Loucy (cell line): ENCODE measurements at regions not wholly inside any gene's neighbourhood (a gene's known extent, or its start where the extent isn't known, plus 50 kb on each side); places are given as distances from the start of the nearest gene placed in this dataset.

Source experiments
- H2AFZ ChIP-seq: fragments of 200-600 bp; sonication (generic); 2 replicates; pipeline ENCODE4 v1.6.0; 2016; ENCODE audit warnings: antibody characterized with exemption, mild to moderate bottlenecking, low read length, moderate library complexity
- H3F3A ChIP-seq: fragments of 200-600 bp; 2 replicates; pipeline ENCODE4 v1.6.0; 2016; ENCODE audit warnings: antibody characterized with exemption, low read depth, mild to moderate bottlenecking
- H3K27me3 ChIP-seq: fragments of 200-600 bp; sonication (generic); 2 replicates; pipeline ENCODE4 v1.6.1; 2014; ENCODE audit warnings: low read length, mild to moderate bottlenecking; ENCODE audit not compliant: insufficient read depth, poor library complexity, severe bottlenecking
- H3K36me3 ChIP-seq: fragments of 200-600 bp; sonication (generic); 2 replicates; pipeline ENCODE4 v1.6.1; 2016; ENCODE audit warnings: low read length; ENCODE audit not compliant: insufficient read depth
- H3K4me1 ChIP-seq: fragments of 200-600 bp; sonication (generic); 2 replicates; pipeline ENCODE4 v1.5.1; 2014; ENCODE audit warnings: low read length, mild to moderate bottlenecking; ENCODE audit not compliant: insufficient read depth, poor library complexity, severe bottlenecking
- H3K4me2 ChIP-seq: fragments of 200-600 bp; sonication (generic); 2 replicates; pipeline ENCODE4 v1.6.0; 2014; ENCODE audit warnings: antibody characterized with exemption, low read length, low read depth, mild to moderate bottlenecking; ENCODE audit not compliant: poor library complexity, severe bottlenecking
- H3K4me3 ChIP-seq: fragments of 200-600 bp; sonication (generic); 2 replicates; pipeline ENCODE4 v1.5.1; 2014; ENCODE audit warnings: low read length, mild to moderate bottlenecking, mixed read lengths; ENCODE audit not compliant: poor library complexity, severe bottlenecking
- H3K79me2 ChIP-seq: fragments of 200-600 bp; sonication (generic); 2 replicates; pipeline ENCODE4 v1.6.1; 2014; ENCODE audit warnings: low read length; ENCODE audit not compliant: insufficient read depth
- H3K9ac ChIP-seq: fragments of 200-600 bp; sonication (generic); 2 replicates; pipeline ENCODE4 v1.6.0; 2014; ENCODE audit warnings: mild to moderate bottlenecking, low read depth, low read length, moderate library complexity; ENCODE audit not compliant: poor library complexity, severe bottlenecking
- H3K9me2 ChIP-seq: fragments of 200-600 bp; sonication (generic); replicated peaks from 2 replicates; pipeline ENCODE4 v1.6.1; 2016; ENCODE audit warnings: low read depth, low read length, mixed read lengths
- H3K9me3 ChIP-seq: fragments of 200-600 bp; sonication (generic); 2 replicates; pipeline ENCODE4 v1.6.1; 2014; ENCODE audit warnings: mild to moderate bottlenecking, antibody characterized with exemption, low read length, low read depth; ENCODE audit not compliant: insufficient read depth
- H4K20me1 ChIP-seq: fragments of 200-600 bp; sonication (generic); 2 replicates; pipeline ENCODE4 v1.6.0; 2014; ENCODE audit warnings: antibody characterized with exemption, low read length, mild to moderate bottlenecking; ENCODE audit not compliant: insufficient read depth, poor library complexity, severe bottlenecking
- EZH2phosphoT487 ChIP-seq: fragments of 200-600 bp; IDR thresholded peaks from 2 replicates; pipeline ENCODE4 v1.6.1; 2018; ENCODE audit warnings: antibody characterized with exemption, mild to moderate bottlenecking, moderate library complexity, borderline replicate concordance
- TF ChIP-seq, protein P1 (sequence below): fragments of 200-600 bp; sonication (generic); conservative IDR thresholded peaks from 2 replicates; pipeline ENCODE4 v1.5.1; 2014; ENCODE audit warnings: mild to moderate bottlenecking, antibody characterized with exemption, low read length

DNA sequence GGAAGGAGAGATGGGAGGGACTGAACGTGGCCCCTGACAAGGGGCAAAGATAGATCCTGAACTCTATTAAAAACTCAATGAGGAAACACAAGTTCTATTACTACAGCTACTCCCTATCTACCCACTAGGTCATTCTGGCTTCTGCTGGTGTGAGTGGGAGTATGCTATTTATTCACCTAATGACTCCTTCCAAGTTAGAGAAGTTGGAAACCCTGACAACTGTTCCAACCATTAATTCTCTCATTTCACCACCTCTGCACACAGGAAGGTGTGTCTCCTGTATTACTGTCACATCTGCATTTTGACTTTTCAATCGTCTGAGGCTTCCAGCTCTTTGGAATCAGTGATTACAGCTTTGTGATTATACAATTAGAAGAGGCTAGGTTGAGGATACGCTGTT, 169.4 kb upstream of the ADO start:
- H3K4me3 ChIP-seq = no peak overlapping the region
- H3K9me3 ChIP-seq = no peaks in the 10 kb centered on the region
- H3F3A ChIP-seq = no peaks in the 10 kb centered on the region
- H3K36me3 ChIP-seq = no peaks in the 10 kb centered on the region
- H3K79me2 ChIP-seq = no peaks in the 10 kb centered on the region
- H3K9ac ChIP-seq = no peak overlapping the region
- no peak overlapping the region for H2AFZ ChIP-seq
- no peaks in the 10 kb centered on the region for H4K20me1 ChIP-seq
- no peaks in the 10 kb centered on the region for H3K9me2 ChIP-seq
- no peaks in the 10 kb centered on the region for H3K27me3 ChIP-seq
- H3K4me1 ChIP-seq = peaks cover 16% of the 10 kb centered on the region
- no peak overlapping the region for H3K4me2 ChIP-seq
- no peak for TF ChIP-seq EZH2phosphoT487
- TF ChIP-seq, protein P1, sequence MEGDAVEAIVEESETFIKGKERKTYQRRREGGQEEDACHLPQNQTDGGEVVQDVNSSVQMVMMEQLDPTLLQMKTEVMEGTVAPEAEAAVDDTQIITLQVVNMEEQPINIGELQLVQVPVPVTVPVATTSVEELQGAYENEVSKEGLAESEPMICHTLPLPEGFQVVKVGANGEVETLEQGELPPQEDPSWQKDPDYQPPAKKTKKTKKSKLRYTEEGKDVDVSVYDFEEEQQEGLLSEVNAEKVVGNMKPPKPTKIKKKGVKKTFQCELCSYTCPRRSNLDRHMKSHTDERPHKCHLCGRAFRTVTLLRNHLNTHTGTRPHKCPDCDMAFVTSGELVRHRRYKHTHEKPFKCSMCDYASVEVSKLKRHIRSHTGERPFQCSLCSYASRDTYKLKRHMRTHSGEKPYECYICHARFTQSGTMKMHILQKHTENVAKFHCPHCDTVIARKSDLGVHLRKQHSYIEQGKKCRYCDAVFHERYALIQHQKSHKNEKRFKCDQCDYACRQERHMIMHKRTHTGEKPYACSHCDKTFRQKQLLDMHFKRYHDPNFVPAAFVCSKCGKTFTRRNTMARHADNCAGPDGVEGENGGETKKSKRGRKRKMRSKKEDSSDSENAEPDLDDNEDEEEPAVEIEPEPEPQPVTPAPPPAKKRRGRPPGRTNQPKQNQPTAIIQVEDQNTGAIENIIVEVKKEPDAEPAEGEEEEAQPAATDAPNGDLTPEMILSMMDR = no peak

GRCh38 chr10:62636825-62637248, 167.7 kb upstream of the ADO start:
- TF ChIP-seq, protein P1 = peak; percentile 55
- no peak for TF ChIP-seq EZH2phosphoT487
- Histone ChIP-seq H3K9ac (peak overlapping the region; percentile 55), H3K4me2 (peak overlapping the region; percentile 59), H3K4me1 (peaks cover 16% of the 10 kb centered on the region), H3K9me3 (no peaks in the 10 kb centered on the region), H3K79me2 (no peaks in the 10 kb centered on the region), H3K4me3 (peak overlapping the region; percentile 65), H3K36me3 (no peaks in the 10 kb centered on the region), H3K27me3 (no peaks in the 10 kb centered on the region), H4K20me1 (no peaks in the 10 kb centered on the region), H2AFZ (peak overlapping the region; percentile 66), H3K9me2 (no peaks in the 10 kb centered on the region), H3F3A (no peaks in the 10 kb centered on the region)

DNA sequence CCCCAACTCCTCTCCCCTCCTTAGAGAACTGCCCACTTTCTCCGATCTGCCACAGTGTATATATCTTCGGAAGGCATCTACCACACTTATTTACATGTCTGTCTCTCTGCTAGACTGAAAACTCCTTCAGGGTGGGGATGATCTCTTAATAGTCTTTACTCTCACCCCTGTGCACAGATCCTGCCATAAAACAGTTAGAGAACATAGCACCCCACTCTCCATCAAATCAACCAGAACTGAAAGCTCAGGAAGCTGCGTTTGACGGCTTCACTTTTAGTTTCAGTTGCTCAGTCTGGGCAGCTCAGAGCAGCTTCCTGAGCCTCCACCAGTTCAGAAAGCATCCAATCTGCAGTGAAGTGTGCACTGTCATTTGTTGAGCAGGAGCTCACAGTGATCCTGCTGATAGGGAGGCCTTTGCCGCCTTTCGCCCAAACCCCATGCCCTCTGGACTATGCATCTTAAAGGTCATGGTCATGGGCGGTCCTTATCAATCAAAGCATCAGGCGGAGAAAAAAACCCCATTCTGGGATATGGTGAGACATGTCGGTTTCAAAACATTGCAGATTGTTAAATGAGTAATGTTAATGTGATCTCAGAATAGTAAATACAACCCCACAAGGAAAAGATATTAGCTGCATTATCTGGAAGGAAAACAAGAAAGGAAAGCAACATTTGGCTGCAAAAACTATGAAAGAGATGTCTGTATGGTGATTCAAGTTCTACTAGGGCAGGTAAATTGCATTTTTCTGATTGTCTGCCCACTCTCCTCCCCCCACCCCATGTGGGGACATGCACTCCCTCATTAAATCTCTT, 167.1 kb upstream of the ADO start:
- Histone ChIP-seq H4K20me1 (no peaks in the 10 kb centered on the region), H3K4me2 (peak overlapping the region; percentile 59), H3K9me3 (no peaks in the 10 kb centered on the region), H3K36me3 (no peaks in the 10 kb centered on the region), H3K9me2 (no peaks in the 10 kb centered on the region), H3F3A (no peaks in the 10 kb centered on the region), H3K79me2 (no peaks in the 10 kb centered on the region), H2AFZ (peak overlapping the region; percentile 66), H3K4me1 (peaks cover 16% of the 10 kb centered on the region), H3K9ac (peak overlapping the region; percentile 55), H3K4me3 (peak overlapping the region; percentile 65), H3K27me3 (no peaks in the 10 kb centered on the region)
- TF ChIP-seq EZH2phosphoT487 = no peak

GRCh38 chr10:62638062-62638477, 166.4 kb upstream of the ADO start:
- Histone ChIP-seq H2AFZ (peak overlapping the region; percentile 66; the same call in 1 of the 2 replicates), H3K9ac (peak overlapping the region; percentile 55)

More at GRCh38 chr10:62638062-62638477, 166.4 kb upstream of the ADO start:
- Histone ChIP-seq H3K9me3 (no peaks in the 10 kb centered on the region), H3K79me2 (no peaks in the 10 kb centered on the region), H3K4me1 (peaks cover 16% of the 10 kb centered on the region), H3F3A (no peaks in the 10 kb centered on the region), H3K36me3 (no peaks in the 10 kb centered on the region), H3K4me3 (no peak overlapping the region), H3K27me3 (no peaks in the 10 kb centered on the region), H4K20me1 (no peaks in the 10 kb centered on the region), H3K9me2 (no peaks in the 10 kb centered on the region), H3K4me2 (peak overlapping the region; percentile 59)
- no peak for TF ChIP-seq EZH2phosphoT487
- TF ChIP-seq, protein P1 = no peak
